ENCODE measurements at regions not wholly inside any gene's neighbourhood (a gene's known extent, or its start where the extent isn't known, plus 50 kb on each side); places are given as distances from the start of the nearest gene placed in this dataset.

DNA sequence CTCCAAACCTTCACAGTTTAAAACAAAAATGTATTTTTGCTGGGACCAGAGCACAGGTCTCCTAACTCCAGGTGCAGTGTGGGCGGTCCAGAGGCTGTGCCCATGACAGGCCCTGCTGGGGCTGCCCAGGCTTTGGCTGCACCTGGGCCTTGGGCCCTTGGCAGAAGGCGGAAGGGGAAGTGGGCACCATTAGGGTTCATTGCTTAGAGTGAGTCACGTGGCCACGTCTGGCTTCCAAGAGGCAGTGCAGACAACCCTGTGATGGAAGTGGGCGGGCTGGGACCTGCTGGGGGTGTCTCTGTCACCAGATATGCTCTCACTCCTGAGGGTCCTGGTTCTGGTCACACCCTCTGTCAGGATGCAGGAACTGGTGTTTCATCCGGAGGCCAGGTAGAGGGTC, 302.2 kb downstream of the QKI start:
- TF ChIP-seq, protein P1, sequence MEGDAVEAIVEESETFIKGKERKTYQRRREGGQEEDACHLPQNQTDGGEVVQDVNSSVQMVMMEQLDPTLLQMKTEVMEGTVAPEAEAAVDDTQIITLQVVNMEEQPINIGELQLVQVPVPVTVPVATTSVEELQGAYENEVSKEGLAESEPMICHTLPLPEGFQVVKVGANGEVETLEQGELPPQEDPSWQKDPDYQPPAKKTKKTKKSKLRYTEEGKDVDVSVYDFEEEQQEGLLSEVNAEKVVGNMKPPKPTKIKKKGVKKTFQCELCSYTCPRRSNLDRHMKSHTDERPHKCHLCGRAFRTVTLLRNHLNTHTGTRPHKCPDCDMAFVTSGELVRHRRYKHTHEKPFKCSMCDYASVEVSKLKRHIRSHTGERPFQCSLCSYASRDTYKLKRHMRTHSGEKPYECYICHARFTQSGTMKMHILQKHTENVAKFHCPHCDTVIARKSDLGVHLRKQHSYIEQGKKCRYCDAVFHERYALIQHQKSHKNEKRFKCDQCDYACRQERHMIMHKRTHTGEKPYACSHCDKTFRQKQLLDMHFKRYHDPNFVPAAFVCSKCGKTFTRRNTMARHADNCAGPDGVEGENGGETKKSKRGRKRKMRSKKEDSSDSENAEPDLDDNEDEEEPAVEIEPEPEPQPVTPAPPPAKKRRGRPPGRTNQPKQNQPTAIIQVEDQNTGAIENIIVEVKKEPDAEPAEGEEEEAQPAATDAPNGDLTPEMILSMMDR (IDR thresholded peaks at IDR 0.05; ENCODE audit: low read length): no peak
- TF ChIP-seq EZH2phosphoT487 (IDR thresholded peaks at IDR 0.05; ENCODE audit: low read length) (no peak), EZH2 (optimal IDR thresholded peaks at IDR 0.05; ENCODE audit: low read depth, low read length) (no peak)

All from MM.1S (cell line).